ENCODE measurements at regions not wholly inside any gene's neighbourhood (a gene's known extent, or its start where the extent isn't known, plus 50 kb on each side); places are given as distances from the start of the nearest gene placed in this dataset.

- no peak overlapping the region for H2AFZ ChIP-seq (ENCODE audit: low read depth, low read length)
- H4K20me1 ChIP-seq (ENCODE audit: insufficient read depth, low read length) = no peaks in the 10 kb centered on the region
- H3K4me3 ChIP-seq (ENCODE audit: low read length) = no peak overlapping the region
- no peak overlapping the region for H3K4me2 ChIP-seq (ENCODE audit: low read length)
- no peak overlapping the region for H3K27ac ChIP-seq (ENCODE audit: low read length)
- H3K27me3 ChIP-seq (ENCODE audit: low read depth, low read length) = no peaks in the 10 kb centered on the region
- H3K79me2 ChIP-seq (ENCODE audit: low read length) = no peaks in the 10 kb centered on the region
- H3K9me3 ChIP-seq (ENCODE audit: insufficient read depth, low read length) = no peaks in the 10 kb centered on the region
- no peaks in the 10 kb centered on the region for H3K36me3 ChIP-seq (replicated peaks; ENCODE audit: low read depth, low read length)
- no peak overlapping the region for H3K9ac ChIP-seq (ENCODE audit: low read length)
- TF ChIP-seq CTCF (IDR thresholded peaks at IDR 0.05; ENCODE audit: low read depth, low read length) (no peak), EZH2phosphoT487 (IDR thresholded peaks at IDR 0.05; ENCODE audit: low read depth) (no peak)
- no peaks in the 10 kb centered on the region for H3K4me1 ChIP-seq (ENCODE audit: low read length)
Measured at GRCh38 chrX:9326369-9326768, 138.5 kb upstream of the TBL1X start.

- H3K79me2 ChIP-seq (ENCODE audit: low read length) = no peaks in the 10 kb centered on the region
- H3K27me3 ChIP-seq (ENCODE audit: low read depth, low read length) = no peaks in the 10 kb centered on the region
- H4K20me1 ChIP-seq (ENCODE audit: insufficient read depth, low read length) = no peaks in the 10 kb centered on the region
- no peak overlapping the region for H3K9ac ChIP-seq (ENCODE audit: low read length)
- no peak overlapping the region for H3K4me2 ChIP-seq (ENCODE audit: low read length)
- no peak overlapping the region for H3K4me3 ChIP-seq (ENCODE audit: low read length)
- no peaks in the 10 kb centered on the region for H3K4me1 ChIP-seq (ENCODE audit: low read length)
- no peak overlapping the region for H3K27ac ChIP-seq (ENCODE audit: low read length)
- no peaks in the 10 kb centered on the region for H3K9me3 ChIP-seq (ENCODE audit: insufficient read depth, low read length)
- no peak overlapping the region for H2AFZ ChIP-seq (ENCODE audit: low read depth, low read length)
- no peaks in the 10 kb centered on the region for H3K36me3 ChIP-seq (replicated peaks; ENCODE audit: low read depth, low read length)
- TF ChIP-seq EZH2phosphoT487 (IDR thresholded peaks at IDR 0.05; ENCODE audit: low read depth) (no peak), CTCF (IDR thresholded peaks at IDR 0.05; ENCODE audit: low read depth, low read length) (no peak)
Measured at GRCh38 chrX:9327086-9327746, 137.6 kb upstream of the TBL1X start.

- H3K4me3 ChIP-seq (ENCODE audit: low read length) = no peak overlapping the region
- no peak for TF ChIP-seq EZH2phosphoT487 (IDR thresholded peaks at IDR 0.05; ENCODE audit: low read depth)
- no peak for TF ChIP-seq CTCF (IDR thresholded peaks at IDR 0.05; ENCODE audit: low read depth, low read length)
- H3K4me2 ChIP-seq (ENCODE audit: low read length) = no peak overlapping the region
- no peaks in the 10 kb centered on the region for H3K9me3 ChIP-seq (ENCODE audit: insufficient read depth, low read length)
- H3K9ac ChIP-seq (ENCODE audit: low read length) = no peak overlapping the region
- no peaks in the 10 kb centered on the region for H3K36me3 ChIP-seq (replicated peaks; ENCODE audit: low read depth, low read length)
- no peaks in the 10 kb centered on the region for H4K20me1 ChIP-seq (ENCODE audit: insufficient read depth, low read length)
- H2AFZ ChIP-seq (ENCODE audit: low read depth, low read length) = no peak overlapping the region
- H3K27ac ChIP-seq (ENCODE audit: low read length) = no peak overlapping the region
- H3K4me1 ChIP-seq (ENCODE audit: low read length) = no peaks in the 10 kb centered on the region
- no peaks in the 10 kb centered on the region for H3K79me2 ChIP-seq (ENCODE audit: low read length)
- no peaks in the 10 kb centered on the region for H3K27me3 ChIP-seq (ENCODE audit: low read depth, low read length)
Measured at GRCh38 chrX:9327747-9328145, 137.1 kb upstream of the TBL1X start.

GRCh38 chrX:9329056-9329455 lies 135.8 kb upstream of the TBL1X start:
- Histone ChIP-seq H3K9me3 (ENCODE audit: insufficient read depth, low read length) (no peaks in the 10 kb centered on the region), H3K27ac (ENCODE audit: low read length) (no peak overlapping the region), H3K9ac (ENCODE audit: low read length) (no peak overlapping the region)

More at GRCh38 chrX:9329056-9329455, 135.8 kb upstream of the TBL1X start:
- Histone ChIP-seq H3K4me1 (ENCODE audit: low read length) (no peaks in the 10 kb centered on the region), H3K36me3 (replicated peaks; ENCODE audit: low read depth, low read length) (no peaks in the 10 kb centered on the region), H3K4me2 (ENCODE audit: low read length) (no peak overlapping the region), H3K79me2 (ENCODE audit: low read length) (no peaks in the 10 kb centered on the region), H2AFZ (ENCODE audit: low read depth, low read length) (no peak overlapping the region), H4K20me1 (ENCODE audit: insufficient read depth, low read length) (no peaks in the 10 kb centered on the region), H3K27me3 (ENCODE audit: low read depth, low read length) (no peaks in the 10 kb centered on the region), H3K4me3 (ENCODE audit: low read length) (no peak overlapping the region)
- no peak for TF ChIP-seq EZH2phosphoT487 (IDR thresholded peaks at IDR 0.05; ENCODE audit: low read depth)
- TF ChIP-seq CTCF (IDR thresholded peaks at IDR 0.05; ENCODE audit: low read depth, low read length) = no peak
